GM18909 (cell line): ENCODE measurements at regions not wholly inside any gene's neighbourhood (a gene's known extent, or its start where the extent isn't known, plus 50 kb on each side); places are given as distances from the start of the nearest gene placed in this dataset.

Source experiments
- ATAC-seq: cut with Tn5 transposase; IDR thresholded peaks from one replicate; pipeline ENCODE4 v1.9.1; 2021; ENCODE audit warnings: mild to moderate bottlenecking; ENCODE audit not compliant: unreplicated experiment, poor library complexity

DNA sequence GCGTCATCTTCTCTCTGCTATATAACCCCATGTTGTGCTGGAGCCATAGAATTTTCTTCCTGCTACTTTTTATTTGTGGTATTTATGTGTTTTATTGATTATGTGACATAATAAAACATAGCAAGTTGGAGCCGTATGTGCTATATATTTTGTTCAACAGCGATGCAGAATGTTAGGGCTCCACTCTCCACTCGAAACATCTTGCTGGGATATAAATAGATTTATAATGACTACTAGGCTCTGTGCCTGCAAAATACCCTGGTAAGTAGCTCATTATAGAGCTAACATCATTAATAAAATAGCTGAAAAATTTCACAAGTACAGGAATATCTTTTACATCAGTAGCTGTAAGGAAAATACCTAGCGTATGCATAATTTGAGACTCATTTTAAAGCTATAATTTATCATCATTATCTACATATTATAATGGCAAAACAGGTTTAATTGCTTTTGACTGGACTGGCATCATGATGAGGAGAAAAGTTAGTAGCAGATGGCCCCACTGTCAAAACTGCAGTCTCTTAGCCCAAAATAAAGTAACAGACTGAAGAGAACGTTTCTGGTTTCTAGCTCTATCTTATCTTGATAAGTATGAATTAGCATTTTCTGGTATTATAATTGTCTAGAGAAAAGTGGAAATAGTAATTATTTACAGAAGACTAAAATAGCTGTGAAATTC is 263.0 kb downstream of the NEDD1 start:
- ATAC-seq: no peak

DNA sequence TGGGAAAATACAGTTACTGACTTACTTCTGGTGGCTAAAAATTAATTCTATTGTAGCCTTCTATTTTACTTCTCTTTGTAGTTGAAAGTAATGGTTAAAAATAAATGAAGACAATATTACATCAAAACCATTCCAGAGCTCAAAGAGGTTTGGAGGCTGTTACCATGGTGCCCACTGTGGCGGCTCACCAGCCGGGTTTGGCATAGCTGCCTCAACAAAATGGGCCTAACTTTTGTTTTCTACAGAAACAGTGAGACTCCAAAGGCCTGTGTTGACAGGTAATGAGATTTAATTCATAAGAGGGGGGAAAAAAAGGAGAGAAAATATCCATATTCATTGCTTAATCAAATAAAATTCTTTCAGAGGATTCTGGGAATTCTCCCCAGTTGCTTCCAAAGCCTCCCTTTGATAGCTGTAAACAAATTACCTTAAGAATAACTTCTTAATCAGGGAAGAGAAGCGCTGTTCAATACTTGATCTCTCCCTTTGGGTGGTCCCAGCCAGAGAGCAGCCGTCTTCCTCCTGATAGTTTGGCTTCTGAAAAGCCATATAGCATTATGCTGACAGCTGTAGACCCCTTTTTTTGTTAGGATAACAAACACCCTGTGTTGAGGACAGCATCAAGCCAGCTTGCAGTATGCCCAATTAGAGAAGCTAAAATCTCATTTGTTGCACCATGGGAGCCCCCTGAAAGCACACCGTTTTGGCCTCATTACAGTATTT is 266.8 kb downstream of the NEDD1 start:
- no peak for ATAC-seq

DNA sequence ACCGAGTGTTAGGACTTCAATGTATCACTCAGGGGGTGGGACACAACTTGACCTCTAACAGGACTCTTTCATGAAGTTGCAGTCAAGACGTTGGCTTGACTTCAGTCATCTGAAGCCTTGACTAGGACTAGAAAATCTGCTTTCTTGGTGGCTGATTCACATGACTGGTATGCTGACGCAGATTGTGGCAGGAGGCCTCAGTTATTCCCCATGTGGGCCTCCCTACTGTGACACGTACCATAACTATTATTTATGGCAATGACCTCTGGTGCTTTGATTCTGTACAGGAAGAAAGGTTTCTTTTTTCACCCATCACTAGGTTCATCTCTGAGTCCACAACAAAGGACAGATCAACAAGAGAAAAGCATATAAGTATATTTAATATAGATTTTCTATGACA is 270.4 kb downstream of the NEDD1 start:
- ATAC-seq: no peak

DNA sequence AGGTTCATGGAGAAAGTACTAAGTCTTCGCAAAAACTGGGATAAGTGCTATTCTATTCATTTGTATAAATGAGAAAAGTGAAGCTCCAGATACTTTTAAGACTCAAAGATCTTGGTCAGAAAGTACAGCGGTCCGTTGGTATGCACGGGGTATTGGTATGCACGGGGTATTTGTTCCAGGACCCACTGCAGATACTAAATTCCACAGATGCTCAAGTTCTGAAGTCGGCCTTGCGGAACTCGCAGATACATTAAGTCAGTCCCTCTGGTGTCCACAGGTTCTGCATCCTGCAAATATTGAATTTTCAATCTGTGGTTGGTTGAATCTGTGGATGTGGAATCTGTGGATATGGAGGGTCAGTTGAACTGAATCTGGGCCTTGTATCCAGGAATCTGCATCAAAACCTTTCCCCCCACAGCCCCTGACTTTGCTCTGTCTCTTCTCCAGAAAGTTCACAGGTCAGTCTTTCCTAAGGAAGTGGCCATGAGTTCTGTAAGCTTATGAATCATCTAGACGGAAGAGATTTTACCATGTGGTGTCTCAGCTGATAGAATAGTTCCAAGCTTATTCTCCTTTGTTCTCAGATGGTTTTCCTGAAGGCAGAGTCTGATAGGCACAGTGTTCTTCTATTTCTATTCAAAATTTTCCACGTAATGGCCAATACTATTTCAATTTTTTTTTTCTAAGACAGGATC is 274.7 kb downstream of the NEDD1 start:
- no peak for ATAC-seq

DNA sequence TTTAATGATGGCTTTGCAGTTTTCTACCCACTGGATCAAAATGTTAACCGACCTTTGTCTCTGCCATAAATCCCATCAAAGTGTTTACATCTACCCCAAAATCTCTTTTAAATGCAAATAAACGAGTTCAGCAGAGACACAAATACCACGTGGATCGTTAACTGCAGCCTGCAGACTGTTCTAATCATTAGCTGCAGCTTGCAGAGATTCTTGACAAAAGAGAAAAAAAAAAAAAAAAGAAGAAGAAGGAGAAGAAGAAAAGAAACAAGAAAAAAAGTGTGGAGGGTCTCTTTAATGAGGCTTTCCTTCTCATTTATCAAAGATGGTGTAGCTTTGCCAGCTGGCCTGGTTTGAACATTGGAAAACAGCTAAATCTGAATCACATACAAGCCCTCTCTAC is 275.7 kb downstream of the NEDD1 start:
- no peak for ATAC-seq

DNA sequence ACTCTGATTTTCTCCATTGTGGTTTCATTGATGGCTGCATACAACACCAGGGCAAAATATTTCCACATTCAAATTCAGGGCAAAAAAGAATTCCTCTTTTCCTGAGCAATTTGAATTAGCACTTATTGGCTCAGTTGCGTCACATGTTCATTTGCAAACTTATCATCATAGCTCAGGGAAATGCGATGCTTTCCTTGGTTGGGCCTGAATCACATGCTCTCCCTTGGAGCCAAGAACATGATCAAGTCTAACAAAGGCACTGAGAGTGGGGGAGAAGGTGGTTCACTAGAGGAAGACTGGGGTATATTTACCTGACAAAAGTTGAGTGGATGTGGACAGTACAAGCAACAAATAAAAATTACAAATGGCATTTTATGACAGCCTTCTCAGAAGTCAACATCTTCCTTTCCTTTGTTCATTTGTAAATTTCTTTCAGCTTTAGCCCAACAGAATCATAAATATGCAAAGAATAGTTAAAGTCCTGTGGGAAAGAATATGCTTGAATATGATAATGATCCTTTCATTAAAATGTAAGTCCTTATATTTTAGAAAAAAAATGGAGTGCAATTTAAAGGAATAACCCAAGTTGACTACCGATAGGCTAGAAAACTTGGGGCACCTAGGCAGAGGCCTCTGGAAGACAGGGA is 277.2 kb downstream of the NEDD1 start:
- ATAC-seq: no peak

DNA sequence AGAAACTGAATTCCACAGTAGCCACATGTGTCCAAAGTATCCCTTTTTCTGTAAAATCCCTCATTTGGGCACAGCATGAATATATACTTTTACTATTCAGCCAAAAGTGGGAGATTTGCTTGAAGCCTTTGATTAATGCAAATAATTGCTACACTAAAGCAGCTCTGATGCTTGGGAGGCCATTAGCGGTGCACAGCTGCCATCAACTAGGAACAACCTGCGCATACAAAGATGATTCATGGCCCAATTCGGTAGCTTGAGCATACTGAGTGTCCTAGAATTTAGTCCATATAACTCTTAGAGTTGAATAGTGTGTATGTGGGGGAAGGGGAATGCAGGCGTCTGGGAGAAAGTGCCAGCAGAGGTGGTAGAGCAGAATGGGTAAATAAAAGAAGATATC is 277.0 kb upstream of the RMST start:
- no peak for ATAC-seq

DNA sequence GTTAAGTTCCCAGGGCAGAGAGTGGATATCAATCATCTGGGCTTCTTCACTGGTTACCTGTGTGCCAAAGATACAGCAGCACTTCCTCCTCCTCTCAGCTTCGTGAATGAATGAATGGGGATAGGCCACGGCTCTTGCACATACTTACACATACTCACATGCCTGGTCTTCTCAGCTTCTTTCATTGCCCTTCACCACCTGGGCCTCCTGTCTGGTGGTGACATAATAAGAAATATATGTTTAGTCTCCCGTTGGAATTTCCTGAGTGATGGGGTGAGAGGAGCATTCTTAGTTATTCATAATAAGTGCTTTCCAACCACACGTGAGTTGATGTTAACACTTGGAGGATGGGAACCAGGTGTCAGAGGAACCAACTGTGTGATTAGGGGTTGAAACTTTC is 268.1 kb upstream of the RMST start:
- no peak for ATAC-seq

DNA sequence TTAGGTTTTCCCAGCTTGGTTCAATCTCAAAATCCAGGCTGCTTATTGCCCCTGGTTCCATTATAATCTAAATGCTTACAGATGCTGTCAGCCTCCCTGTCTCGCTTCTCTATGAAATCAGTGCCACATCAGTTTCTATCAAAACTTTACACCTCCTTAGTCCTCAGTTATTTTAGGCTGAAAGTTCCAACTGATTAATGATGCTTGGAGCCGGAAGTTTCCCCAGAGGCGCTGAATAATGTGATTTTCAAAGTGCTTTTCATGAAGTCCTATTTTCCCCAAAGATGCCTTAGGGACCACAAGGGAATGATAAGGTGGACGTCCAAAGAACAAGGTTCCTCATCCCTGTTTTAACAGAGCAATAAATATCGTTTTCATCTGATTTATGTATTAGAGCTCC is 262.4 kb upstream of the RMST start:
- no peak for ATAC-seq

DNA sequence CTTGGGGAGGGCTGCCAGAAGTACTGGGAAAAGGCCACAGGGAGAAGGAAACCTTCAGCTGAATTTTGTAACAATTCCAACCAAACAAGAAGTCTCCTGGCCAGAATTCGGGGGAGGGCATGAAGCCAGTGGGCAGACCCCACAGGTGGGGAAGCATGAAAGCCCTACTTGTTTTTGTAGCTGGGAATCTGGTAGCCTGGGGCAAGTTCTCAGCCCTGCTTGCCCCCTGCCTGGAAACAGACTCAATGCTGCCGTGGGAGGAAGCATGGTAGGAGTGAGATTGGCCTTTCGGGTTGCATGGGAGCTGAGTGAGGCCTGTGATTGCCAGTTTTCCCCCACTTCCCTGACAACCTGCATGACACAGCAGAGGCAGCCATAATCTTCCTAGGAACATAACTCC is 259.2 kb upstream of the RMST start:
- no peak for ATAC-seq

DNA sequence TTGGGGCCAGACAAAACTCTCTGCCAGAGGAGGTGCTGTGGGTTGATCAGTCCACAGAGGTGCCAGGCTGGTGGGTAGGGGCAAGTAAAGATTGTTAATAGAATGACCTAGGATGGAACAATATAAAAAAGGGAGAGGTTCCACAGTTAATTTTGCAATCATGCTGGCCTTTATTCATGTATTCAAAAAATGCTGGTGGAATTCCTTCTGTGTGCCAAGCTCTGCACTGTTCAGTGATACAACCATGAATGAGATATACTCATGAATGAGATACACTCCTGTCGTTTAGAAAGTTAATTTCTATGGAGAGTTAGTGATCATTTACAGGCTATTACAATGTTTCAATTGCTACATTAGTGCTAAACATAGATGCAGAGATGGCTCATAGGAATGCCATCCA is 252.6 kb upstream of the RMST start:
- ATAC-seq: no peak

DNA sequence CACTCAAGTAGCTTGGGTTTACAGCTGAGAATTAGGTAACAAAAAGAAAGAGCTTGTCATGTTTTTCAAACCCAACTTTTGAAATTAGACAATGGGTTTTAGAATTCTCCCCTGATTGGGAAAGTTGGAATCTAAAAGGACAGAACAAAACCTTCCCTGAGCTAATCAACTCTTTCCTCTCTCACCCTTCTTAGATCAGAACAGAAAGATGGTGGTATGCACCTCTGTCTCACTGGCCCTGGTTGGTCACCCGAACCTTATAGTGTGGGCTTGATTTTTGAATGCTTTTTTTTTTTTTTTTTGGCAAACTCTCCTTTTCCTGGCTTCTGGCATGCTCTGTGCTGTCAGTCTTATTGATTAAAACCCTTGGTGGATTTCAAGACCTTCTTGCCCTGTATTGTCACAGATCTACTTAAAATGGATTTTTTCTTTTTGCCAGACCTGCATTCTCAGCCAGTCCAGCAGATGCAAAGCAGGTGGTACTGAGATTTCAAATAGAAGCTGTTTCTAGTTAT is 251.1 kb upstream of the RMST start:
- no peak for ATAC-seq

DNA sequence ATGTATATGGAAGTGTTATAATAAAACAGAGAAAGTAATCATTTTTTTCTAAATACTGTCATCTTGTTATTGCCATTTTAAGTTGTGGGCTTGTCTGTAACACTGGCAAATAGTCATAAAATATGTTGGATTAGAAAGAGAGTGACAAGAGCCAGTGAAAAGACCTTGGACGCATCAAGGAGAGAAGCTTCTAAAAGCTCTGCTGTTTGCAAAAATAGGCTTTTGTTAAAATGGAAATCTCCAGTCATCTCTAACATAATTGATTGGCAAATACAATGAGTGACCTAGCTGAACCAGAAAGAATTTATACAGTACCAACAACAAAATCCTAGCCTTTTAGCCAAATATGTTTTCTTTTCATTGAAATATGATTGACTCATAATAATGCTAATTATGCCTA is 245.8 kb upstream of the RMST start:
- no peak for ATAC-seq

DNA sequence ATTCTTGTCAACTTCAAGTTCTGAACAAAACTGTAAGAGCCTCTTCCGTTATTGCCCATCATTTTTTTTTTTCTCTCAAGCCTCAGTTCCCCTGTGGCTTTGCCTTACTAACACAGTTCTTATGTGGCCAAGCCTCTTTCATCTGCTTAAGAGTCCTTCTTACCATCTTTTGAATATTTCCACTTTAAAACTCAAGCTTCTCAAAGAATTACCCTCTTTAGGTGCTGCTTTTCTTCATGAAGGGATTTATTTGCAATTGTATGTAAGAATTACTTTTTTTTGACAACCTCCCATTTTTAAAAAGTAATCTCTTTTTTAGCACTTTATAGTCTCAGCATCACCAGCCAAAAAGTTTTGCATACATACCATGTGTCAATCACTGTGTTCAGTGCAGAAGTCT is 240.2 kb upstream of the RMST start:
- ATAC-seq: no peak

DNA sequence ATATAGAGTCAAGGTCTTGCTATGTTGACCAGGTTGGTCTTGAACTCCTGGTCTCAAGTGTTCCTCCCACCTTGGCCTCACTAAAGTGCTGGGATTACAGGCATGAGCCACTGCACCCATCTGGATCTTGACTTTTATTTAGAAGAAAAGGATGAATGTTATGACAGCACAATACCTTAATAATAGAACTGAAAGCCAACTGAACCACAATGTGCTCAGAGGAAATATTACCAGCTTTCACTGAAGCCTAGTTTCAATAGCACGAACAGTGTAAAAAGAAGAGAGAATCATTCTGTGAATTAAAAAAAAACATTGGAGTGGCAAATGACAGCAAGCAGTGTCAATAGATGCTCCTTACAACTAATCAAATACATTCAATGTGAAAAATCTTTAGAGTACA is 239.2 kb upstream of the RMST start:
- no peak for ATAC-seq

DNA sequence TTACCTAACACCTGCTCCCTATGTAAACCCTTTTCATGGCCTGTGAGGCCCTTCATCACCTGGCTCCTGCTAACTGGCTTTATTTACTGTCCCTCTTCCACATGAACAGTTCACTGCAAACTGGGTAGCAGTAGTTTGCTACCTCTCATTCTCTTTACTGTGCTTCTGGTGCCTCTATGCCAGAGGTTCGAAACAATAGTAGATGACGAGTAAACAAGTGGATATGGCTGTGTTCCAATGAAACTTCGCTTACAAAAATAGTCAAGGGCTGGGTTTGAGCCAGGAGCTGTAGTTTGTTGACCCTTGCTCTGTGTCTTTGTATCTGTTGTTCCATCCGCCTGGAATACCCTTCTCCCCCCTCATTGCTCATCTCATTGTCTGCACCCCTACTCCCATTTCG is 233.6 kb upstream of the RMST start:
- ATAC-seq: no peak

DNA sequence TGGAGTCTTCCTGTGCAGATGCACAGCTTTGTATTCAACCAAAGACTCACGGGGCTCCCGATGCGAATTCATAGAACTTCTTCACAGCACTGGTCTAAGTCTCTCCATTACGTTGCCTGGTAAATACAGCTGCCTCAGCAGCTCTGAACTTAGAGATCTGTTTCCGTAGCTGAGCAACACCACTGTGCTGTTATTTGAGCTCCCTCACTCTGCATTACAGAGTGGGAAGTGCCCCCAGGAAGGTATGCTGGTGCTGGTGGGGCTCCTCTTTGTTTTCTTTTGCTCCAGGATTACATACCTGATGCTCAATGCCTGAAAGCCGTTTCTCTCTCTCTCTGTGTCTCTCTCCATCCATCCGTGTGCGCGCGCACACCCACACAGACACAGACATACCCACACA is 227.5 kb upstream of the RMST start:
- ATAC-seq: no peak

DNA sequence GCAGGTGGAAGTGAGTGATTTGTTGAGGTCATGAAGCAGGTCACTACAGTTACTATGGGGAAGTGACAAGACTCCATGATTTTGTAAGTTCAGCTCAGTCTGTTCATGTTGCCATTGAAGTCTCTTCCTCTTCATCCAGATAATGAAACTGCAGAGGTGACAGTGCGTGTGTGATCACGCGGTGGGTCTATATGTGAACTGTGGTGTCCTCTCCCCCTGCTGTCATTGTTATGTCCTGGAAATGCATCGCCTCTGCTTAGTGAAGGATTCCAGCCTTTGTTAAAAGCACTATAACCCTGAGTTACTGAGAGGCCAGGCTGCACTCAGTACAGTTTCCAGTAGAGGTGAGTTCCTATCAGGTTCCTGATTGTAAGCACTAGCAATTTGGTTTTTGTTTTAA is 216.2 kb upstream of the RMST start:
- ATAC-seq: no peak

DNA sequence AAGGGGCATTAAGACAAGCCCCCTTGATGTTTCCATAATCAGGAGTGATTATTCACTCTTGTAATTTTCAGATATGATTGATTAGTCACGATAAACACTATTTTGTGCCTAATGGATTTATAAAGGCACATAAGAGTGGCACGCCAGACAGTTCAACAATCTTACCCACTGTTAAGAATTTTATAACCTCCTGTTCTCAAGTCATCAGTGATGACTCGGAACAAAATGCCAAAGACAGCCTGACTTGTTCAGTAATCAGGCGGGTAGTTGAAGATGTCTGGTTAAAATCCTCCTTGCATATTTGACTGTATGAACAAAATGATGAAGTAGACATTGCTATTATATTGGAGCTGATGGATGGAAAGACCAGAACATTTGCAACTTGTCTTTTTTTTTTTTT is 212.1 kb upstream of the RMST start:
- ATAC-seq: no peak

DNA sequence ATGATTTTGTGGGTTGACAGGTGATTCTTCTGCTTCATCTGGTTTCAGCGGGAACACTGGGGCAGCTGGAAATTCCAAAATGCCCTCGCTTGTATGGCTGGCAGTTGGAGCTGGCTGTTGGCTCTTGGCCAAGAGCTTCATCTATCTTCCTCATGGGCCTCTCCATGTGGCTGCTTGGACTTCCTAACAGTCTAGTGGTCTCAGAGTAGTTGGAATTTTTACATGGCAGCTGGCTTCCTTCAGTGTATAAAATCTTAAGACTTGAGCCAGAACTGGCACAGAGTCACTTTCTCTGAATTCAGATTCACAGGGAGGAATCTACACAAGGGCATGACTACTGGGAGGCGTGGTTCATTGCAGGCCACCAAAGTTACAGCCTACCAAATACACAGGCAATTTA is 204.9 kb upstream of the RMST start:
- ATAC-seq: no peak

DNA sequence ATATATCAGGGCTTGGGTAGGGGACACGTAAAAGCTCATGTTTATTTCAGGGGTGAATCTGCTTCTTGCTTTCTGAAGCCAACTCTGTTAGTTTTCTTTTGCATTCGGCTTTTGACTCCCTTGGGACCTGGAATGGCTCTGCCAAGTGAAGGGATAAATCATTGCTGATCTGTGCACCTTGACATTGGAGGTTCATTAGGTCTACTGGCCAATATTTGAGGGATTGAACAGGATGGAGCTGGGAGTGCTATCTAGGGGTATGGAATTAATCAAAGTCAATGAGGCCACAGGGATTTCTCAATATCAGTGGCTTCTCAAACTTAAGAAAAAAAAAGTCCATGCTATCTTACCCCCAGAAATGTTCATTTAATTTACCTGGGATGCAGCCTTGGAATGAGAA is 203.5 kb upstream of the RMST start:
- ATAC-seq: no peak
